ENCODE measurements at regions not wholly inside any gene's neighbourhood (a gene's known extent, or its start where the extent isn't known, plus 50 kb on each side); places are given as distances from the start of the nearest gene placed in this dataset.
A peak's percentile ranks its signal among the peaks of the same experiment; 100 is the strongest.

DNA sequence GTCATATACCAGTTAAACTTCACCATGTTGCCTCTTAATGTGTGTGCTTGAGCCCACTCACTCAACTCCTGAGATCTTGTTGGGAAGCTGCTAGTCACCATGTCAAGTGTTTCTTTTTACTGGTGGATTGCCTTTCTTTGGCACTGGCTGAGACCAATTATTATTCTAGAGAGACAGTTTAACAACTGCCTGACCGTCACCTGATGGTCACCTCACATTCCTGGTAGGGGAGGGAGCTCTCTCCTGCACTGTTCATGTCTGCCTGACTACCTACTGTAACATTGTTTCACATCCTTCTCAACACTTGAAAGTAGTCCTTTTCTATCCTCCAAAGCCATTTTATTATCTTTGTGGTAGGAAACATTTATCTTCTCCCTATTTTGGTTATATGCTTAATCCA lies 172.3 kb downstream of the RWDD3 start:
- Histone ChIP-seq H3K9me3 (ENCODE audit: insufficient read depth in 2 of 2, low read depth in 1 of 2, low read length in 1 of 2) (peaks cover 13 to 17% of the 10 kb centered on the region in 2 experiments), H3K79me1 (ENCODE audit: low read depth, low read length) (no peaks in the 10 kb centered on the region), H3K4me3 (ENCODE audit: extremely low read depth in 1 of 4, insufficient read depth in 2 of 4, low read depth in 3 of 4, low read length in 4 of 4) (no peak overlapping the region), H3K27ac (ENCODE audit: low read depth, low read length) (no peak overlapping the region), H4K8ac (ENCODE audit: extremely low read depth, insufficient read depth, low read length) (no peak overlapping the region), H4K5ac (ENCODE audit: insufficient read length, low read depth, low read length) (peak overlapping the region; percentile 48), H3K14ac (ENCODE audit: insufficient read length) (no peak overlapping the region), H3K56ac (replicated peaks; ENCODE audit: insufficient read length, low read depth, low read length) (no peak overlapping the region), H2BK12ac (ENCODE audit: low read depth, low read length) (peak overlapping the region; percentile 29), H2AFZ (ENCODE audit: low read length) (no peak overlapping the region), H3K36me3 (ENCODE audit: control insufficient read depth in 2 of 4, insufficient read depth in 4 of 4, low read length in 3 of 4) (peaks cover 0 to 9% (median 0%) of the 10 kb centered on the region in 4 experiments; a peak in 1 of 8 replicates), H2BK15ac (ENCODE audit: low read length) (no peak overlapping the region), H2BK5ac (ENCODE audit: low read depth, low read length) (peak overlapping the region; percentile 76; the same call in 1 of the 2 replicates), H3K79me2 (ENCODE audit: control insufficient read depth in 1 of 2, insufficient read depth in 2 of 2, low read length in 2 of 2) (no peaks in the 10 kb centered on the region), H2AK5ac (ENCODE audit: low read depth, low read length) (peak overlapping the region; percentile 11), H3K4ac (replicated peaks; ENCODE audit: insufficient read length, low read depth, low read length) (no peak overlapping the region), H4K20me1 (replicated peaks in 1 of 2; ENCODE audit: control insufficient read depth in 1 of 2, insufficient read depth in 2 of 2, low read length in 2 of 2) (no peaks in the 10 kb centered on the region), H4K91ac (replicated peaks; ENCODE audit: insufficient read length, low read length) (peak overlapping the region; percentile 22), H3K4me1 (replicated peaks in 1 of 4; ENCODE audit: control insufficient read depth in 3 of 4, insufficient read depth in 4 of 4, low read length in 3 of 4) (peaks cover 6 to 19% (median 17%) of the 10 kb centered on the region in 4 experiments; a peak in 6 of 7 replicates), H3K23ac (ENCODE audit: insufficient read length) (no peak overlapping the region), H3K18ac (ENCODE audit: extremely low read depth, low read length) (peak overlapping the region; percentile 33; the same call in 1 of the 2 replicates), H3K4me2 (ENCODE audit: insufficient read depth in 1 of 2, low read depth in 2 of 2, low read length in 2 of 2) (no peak overlapping the region), H2BK120ac (replicated peaks; ENCODE audit: low read depth, low read length) (peak overlapping the region; percentile 97), H3K27me3 (replicated peaks in 1 of 4; ENCODE audit: control insufficient read depth in 3 of 4, extremely low read depth in 1 of 4, insufficient read depth in 3 of 4, low read length in 3 of 4) (no peaks in the 10 kb centered on the region), H3K9ac (replicated peaks in 1 of 4; ENCODE audit: extremely low read depth in 1 of 4, low read depth in 3 of 4, low read length in 3 of 4) (no peak overlapping the region), H2BK20ac (ENCODE audit: low read length) (peak overlapping the region; percentile 84), H3K23me2 (ENCODE audit: low read depth, low read length) (peaks cover 2% of the 10 kb centered on the region; the same call in 1 of the 2 replicates)
- ChIA-PET POLR2A (ENCODE audit: partially characterized antibody) (no interaction called here), CTCF (ENCODE audit: partially characterized antibody) (interaction anchor here (1.7 kb wide), 1 partner anchor 10 kb away, joined by 3 read pairs; no protein-coding TSS in a partner anchor)
- FAIRE-seq (no peak), DNase-seq (ENCODE audit: low read depth in 1 of 2, low spot score in 2 of 2) (no peak)
- 100% methylated on average over 1 of the region's 1 CpG; no CpG with 5 or more reads in 1 of the 2 experiments for WGBS, 2 experiments (ENCODE audit: extremely low coverage in 1 of 2, insufficient coverage in 1 of 2, insufficient read length in 1 of 2, insufficient replicate concordance in 2 of 2, low coverage in 1 of 2, low lambda C conversion rate in 2 of 2, missing lambda C conversion rate in 1 of 2)
- TF ChIP-seq KDM5A (IDR thresholded peaks at IDR 0.05; ENCODE audit: low read length) = no peak

All from H1 (cell line).